ENCODE measurements at regions not wholly inside any gene's neighbourhood (a gene's known extent, or its start where the extent isn't known, plus 50 kb on each side); places are given as distances from the start of the nearest gene placed in this dataset.

DNA sequence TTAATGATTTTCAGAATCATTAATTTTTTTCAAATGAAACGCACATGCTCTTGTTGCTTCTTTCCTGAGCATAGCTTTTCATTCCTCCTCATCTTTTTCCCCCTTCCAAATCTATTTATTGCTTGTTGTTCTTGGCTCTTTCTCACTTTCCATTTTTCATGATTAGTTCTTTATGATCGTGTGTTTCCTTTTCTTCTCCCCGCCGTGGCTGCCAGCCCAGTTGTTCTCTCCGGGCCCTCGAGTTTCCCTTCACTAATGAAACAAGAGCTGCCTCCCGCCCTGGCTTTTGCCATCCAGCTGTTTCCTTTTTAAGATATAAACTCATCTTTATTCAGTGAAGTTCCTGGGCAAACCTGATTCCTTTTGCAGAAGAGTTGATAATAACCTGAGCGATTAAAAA lies 170.2 kb upstream of the NR2F2 start:
- TF ChIP-seq NFE2 (CRISPR knock-in tag; IDR thresholded peaks at IDR 0.05) (no peak), RELA (CRISPR knock-in tag; IDR thresholded peaks at IDR 0.05) (no peak), SIN3A (IDR thresholded peaks at IDR 0.05; ENCODE audit: borderline replicate concordance, low read depth, low read length) (no peak), FOXJ3 (CRISPR knock-in tag; IDR thresholded peaks at IDR 0.05; ENCODE audit: borderline replicate concordance) (no peak), CTCF (CRISPR knock-in tag; IDR thresholded peaks at IDR 0.05) (no peak), MZF1 (CRISPR knock-in tag; IDR thresholded peaks at IDR 0.05; ENCODE audit: borderline replicate concordance) (no peak), ZNF766 (CRISPR knock-in tag; IDR thresholded peaks at IDR 0.05; ENCODE audit: borderline replicate concordance) (no peak), SALL2 (CRISPR knock-in tag; IDR thresholded peaks at IDR 0.05) (no peak), EZH2 (conservative IDR thresholded peaks at IDR 0.05; ENCODE audit: low read depth, low read length) (no peak), KAT7 (CRISPR knock-in tag; IDR thresholded peaks at IDR 0.05; ENCODE audit: borderline replicate concordance) (no peak), ELF1 (CRISPR knock-in tag; IDR thresholded peaks at IDR 0.05) (no peak)
